Heart left ventricle (tissue), 13 donors: ENCODE measurements at regions not wholly inside any gene's neighbourhood (a gene's known extent, or its start where the extent isn't known, plus 50 kb on each side); places are given as distances from the start of the nearest gene placed in this dataset.

ENCODE experiments used
- CTCF ChIP-seq, 12 donors: fragments of 200-600 bp; sonication (generic) in 4 of 12; IDR thresholded peaks; one replicate each; pipeline versions ENCODE4 v1.5.0 to v1.8.0; 2018 to 2022; ENCODE audit warnings: antibody characterized with exemption in 12 of 12, mild to moderate bottlenecking in 5 of 12
- POLR2A ChIP-seq, 2 donors: fragments of 450-650 bp; IDR thresholded peaks; one replicate each; pipeline ENCODE4 v1.6.1; 2017; ENCODE audit warnings: antibody characterized with exemption in 2 of 2, mild to moderate bottlenecking in 2 of 2, moderate library complexity in 2 of 2
- donor health status: ischemic (EF 13 %, LVEDD 7.1; RV severe dilation, severe dysfunction).
- donor health status: DM: no; HTN: yes; CAD: no.
- donor health status: DM: no; HTN: no; CAD: no.
- donor health status: ischemic (EF 25% LVEDD 6.9; RV normal size, moderate dysfunction).
- donor health status: ischemic (EF 25% LVEDD 5.7; RV mildly dilated, moderate dysfunction).
- donor health status: ischemic (EF 35%, LVEDD 5.7; RV mildly dilated, moderate dysfunction).
- donor health status: nonischemic (EF 11% LVEDD 7.7; RV severe dilation, severe dysfunction).
- donor health status: DM: yes; HTN: yes; CAD: no.
- donor health status: PGD.
- donor health status: ischemic (EF 29% LVEDD 5.4; RV normal size, mild dysfunction).
- donor health status: nonischemic (EF 23%, LVEDD 6.1; RV moderate dilation, normal function).

- no peak for TF ChIP-seq CTCF (IDR thresholded peaks at IDR 0.05)
- TF ChIP-seq POLR2A (IDR thresholded peaks at IDR 0.05): no peak
Observed at GRCh38 chr15:88335074-88335473, 78.5 kb upstream of the NTRK3 start.
